Fibroblast of mammary gland (primary cell): ENCODE measurements at regions not wholly inside any gene's neighbourhood (a gene's known extent, or its start where the extent isn't known, plus 50 kb on each side); places are given as distances from the start of the nearest gene placed in this dataset.

Experiments used
- DNase-seq: peaks from one replicate; pipeline ENCODE4 v3.0.0-alpha.2; 2010; ENCODE audit warnings: low read depth
- H3K4me3 ChIP-seq: 2 replicates; pipeline ENCODE4 v1.5.1; 2011; ENCODE audit warnings: low read depth, mild to moderate bottlenecking, low read length, moderate library complexity; ENCODE audit not compliant: control insufficient read depth
- TF ChIP-seq, protein P1 (sequence below): conservative IDR thresholded peaks from 2 replicates; pipeline ENCODE4 v1.5.1; 2011; ENCODE audit warnings: low read depth, low read length, inconsistent platforms; ENCODE audit not compliant: control insufficient read depth, insufficient read depth

DNA sequence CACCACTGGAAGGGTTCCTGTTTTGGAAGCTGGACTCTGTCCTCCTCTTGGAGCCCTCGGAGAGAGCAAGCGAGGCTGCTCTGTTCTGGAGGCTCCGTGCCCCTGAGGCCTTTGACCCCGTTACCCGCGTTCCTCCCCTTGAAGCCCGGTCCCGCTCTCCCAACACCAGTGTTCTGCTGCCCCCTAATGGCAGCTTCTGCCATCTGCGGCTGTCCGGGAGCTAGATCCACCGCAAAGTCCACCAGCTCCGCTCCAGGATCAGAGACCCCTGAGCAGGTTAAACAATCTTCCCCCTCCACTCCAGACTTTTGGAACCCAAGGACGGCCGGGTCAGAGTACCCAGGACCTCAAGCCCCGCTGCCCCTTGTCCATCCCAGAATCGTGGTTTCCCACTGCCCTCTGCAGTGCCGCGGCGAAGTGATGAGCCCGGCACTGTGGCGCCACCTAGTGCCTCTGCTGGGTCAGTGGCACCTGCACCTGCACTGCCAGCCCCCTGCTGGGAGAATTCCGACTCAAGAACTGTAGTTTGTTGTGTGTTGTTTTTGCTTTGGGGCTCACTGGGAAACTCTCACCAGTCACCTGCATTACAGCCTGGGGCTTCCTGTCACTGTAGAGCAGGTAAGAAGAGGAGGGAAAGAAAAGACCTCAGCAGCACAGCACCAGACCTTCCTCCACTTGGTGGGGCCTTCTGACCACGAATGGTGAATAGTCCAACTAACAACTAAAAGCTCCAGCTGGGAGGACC lies 63.5 kb upstream of the NFASC start:
- H3K4me3 ChIP-seq, result peak overlapping the region; percentile 43
- TF ChIP-seq, protein P1, sequence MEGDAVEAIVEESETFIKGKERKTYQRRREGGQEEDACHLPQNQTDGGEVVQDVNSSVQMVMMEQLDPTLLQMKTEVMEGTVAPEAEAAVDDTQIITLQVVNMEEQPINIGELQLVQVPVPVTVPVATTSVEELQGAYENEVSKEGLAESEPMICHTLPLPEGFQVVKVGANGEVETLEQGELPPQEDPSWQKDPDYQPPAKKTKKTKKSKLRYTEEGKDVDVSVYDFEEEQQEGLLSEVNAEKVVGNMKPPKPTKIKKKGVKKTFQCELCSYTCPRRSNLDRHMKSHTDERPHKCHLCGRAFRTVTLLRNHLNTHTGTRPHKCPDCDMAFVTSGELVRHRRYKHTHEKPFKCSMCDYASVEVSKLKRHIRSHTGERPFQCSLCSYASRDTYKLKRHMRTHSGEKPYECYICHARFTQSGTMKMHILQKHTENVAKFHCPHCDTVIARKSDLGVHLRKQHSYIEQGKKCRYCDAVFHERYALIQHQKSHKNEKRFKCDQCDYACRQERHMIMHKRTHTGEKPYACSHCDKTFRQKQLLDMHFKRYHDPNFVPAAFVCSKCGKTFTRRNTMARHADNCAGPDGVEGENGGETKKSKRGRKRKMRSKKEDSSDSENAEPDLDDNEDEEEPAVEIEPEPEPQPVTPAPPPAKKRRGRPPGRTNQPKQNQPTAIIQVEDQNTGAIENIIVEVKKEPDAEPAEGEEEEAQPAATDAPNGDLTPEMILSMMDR, result peak; percentile 84
- peak; percentile 70 for DNase-seq

DNA sequence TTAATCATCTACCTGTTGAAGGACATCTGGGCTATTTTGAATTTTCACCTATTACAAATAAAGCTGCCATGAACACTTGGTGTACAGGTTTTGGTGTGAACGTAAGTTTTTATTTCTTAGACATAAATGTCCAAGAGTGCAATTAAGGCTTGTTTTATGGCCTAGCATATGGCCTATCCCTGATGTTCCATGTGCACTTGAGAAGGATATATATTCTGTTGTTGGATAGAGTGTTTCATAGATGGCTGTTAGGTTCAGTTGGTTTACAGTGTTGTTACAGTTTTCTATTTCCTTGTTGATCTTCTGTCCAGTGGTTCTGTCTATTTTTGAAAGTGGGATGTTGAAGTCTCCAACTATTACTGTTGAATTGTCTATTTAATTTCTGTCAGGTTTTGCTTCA lies 61.2 kb upstream of the NFASC start:
- TF ChIP-seq, protein P1, result no peak
- DNase-seq, result no peak
- H3K4me3 ChIP-seq, result no peak overlapping the region

DNA sequence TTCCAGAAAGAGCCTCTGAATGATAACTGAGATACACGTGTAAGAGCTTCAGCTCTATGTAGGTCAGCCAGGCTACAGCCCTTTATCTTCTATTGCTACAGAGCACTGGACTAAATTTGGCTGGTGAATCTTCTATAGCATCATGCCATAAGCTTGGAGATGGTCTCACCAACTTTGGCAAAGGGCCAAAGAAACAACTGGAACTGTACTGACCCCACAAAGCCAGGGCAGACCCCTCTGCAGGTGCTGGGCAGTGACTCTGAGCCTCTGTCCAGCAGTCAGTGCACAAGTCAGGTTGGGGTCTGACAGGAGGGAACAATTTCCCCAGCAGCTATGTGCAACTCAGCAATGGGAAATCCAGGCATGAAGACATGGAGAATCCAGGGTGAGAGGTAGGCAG lies 57.8 kb upstream of the NFASC start:
- TF ChIP-seq, protein P1, result no peak
- no peak for DNase-seq
- H3K4me3 ChIP-seq, result no peak overlapping the region

DNA sequence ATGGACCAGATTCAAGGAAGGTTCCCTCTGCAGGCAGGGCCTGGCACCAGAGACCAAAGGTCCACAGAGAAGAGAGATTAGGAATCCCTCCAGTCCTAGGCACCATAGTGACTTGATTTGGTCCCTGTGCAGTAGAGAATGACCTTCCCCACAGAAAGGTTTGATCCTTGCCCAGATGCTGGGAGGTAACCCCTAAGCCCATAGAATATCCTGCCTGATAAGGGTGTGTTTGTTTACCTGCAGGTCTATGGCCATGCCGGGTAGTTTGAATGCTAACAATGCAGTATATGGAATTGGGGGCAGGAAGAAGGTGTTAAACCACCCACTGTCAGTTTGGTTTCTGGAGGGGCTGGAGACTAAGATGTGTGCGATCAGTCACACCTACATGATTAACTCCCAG lies 57.1 kb upstream of the NFASC start:
- TF ChIP-seq, protein P1, result no peak
- no peak overlapping the region for H3K4me3 ChIP-seq

DNA sequence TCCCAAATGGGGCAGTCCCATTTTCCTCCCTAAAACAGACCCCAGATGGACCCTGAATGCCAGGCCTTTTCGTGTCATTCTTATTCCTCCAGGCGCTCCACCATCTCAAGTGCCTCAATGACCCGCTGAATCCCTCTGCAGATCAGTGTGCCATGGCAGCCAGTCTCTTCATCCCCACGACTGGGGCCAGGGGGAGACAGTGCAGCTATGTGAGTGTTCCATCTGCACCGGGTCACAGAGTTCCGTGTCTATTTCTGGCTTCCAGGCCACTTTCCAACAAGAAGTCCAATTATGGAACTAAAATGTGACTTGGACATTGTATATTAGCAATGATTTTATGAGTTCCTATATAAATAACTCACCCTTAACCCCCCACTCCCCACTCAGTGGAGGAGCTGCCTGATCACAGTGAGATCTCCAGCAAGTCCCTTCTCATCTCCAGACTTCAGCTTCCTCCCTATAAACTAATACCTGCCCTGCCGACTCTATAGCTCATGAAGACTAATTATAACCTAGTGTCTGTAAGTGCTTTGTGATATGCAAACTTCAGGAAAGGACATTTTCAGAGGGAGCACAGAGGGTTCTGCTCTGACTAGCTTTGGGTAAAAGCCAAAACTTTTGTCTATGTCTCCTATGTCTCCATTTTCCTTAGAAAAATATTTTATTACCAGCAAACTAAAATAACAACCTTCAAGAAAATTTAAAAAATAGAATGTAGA lies 56.3 kb upstream of the NFASC start:
- no peak overlapping the region for H3K4me3 ChIP-seq
- TF ChIP-seq, protein P1, result no peak
- no peak for DNase-seq

More for the DNA sequence above, 57.1 kb upstream of the NFASC start:
- DNase-seq, result no peak

DNA sequence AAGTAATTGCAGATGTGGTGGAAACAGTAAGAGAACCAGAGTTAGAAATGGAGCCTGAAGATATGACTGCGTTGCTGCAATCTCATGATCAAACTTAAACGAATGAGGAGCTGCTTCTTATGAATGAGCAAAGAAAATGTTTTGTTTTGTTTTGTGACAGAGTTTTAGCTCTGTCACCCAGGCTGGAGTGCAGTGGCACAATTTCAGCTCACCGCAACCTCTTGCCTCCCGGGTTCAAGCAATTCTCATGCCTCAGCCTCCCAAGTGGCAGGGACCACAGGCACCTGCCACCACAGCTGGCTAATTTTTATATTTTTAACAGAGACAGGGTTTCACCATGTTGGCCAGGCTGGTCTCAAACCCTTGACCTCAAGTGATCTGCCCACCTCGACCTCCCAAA lies 53.3 kb upstream of the NFASC start:
- TF ChIP-seq, protein P1, result no peak
- no peak for DNase-seq
- H3K4me3 ChIP-seq, result no peak overlapping the region

DNA sequence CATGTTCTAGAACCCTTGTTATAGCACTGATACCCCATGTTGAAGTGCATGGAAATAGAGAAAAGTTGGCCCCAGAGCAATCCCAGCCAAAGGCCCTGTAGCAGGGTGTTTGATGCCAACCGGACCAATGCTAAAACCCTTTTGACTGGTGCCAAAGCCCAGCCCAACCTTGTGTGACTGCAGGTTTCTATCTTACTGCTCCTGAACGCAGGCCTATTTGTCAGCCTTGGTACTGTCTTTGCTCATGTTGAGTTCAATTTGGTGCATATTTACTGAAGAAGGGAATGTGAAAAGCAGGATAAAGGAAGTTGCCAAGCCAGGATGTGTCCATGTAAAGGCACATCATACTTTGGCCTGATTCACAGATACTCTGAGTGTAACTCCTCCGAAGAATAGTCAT lies 51.7 kb upstream of the NFASC start:
- DNase-seq, result no peak
- TF ChIP-seq, protein P1, result no peak
- H3K4me3 ChIP-seq, result no peak overlapping the region
